H54 (cell line): ENCODE measurements at regions not wholly inside any gene's neighbourhood (a gene's known extent, or its start where the extent isn't known, plus 50 kb on each side); places are given as distances from the start of the nearest gene placed in this dataset.
"Not testable (repeated sequence)": the region's sequence is repeated elsewhere in the genome, so short reads cannot be mapped to it uniquely, and the experiment has no call there.

Experiments
- DNase-seq: peaks from one replicate; pipeline ENCODE4 v3.0.0; 2011; ENCODE audit warnings: low spot score, mixed read lengths; ENCODE audit not compliant: insufficient read length
- FAIRE-seq: peaks from 3 replicates; lab custom pipeline; 2011; peaks lifted over from hg19 to GRCh38; lab: Jason Lieb, UNC
- POLR2A ChIP-seq: IDR thresholded peaks from 2 replicates; pipeline ENCODE4 v1.6.1; 2011; ENCODE audit warnings: low read depth, mild to moderate bottlenecking, low read length

DNA sequence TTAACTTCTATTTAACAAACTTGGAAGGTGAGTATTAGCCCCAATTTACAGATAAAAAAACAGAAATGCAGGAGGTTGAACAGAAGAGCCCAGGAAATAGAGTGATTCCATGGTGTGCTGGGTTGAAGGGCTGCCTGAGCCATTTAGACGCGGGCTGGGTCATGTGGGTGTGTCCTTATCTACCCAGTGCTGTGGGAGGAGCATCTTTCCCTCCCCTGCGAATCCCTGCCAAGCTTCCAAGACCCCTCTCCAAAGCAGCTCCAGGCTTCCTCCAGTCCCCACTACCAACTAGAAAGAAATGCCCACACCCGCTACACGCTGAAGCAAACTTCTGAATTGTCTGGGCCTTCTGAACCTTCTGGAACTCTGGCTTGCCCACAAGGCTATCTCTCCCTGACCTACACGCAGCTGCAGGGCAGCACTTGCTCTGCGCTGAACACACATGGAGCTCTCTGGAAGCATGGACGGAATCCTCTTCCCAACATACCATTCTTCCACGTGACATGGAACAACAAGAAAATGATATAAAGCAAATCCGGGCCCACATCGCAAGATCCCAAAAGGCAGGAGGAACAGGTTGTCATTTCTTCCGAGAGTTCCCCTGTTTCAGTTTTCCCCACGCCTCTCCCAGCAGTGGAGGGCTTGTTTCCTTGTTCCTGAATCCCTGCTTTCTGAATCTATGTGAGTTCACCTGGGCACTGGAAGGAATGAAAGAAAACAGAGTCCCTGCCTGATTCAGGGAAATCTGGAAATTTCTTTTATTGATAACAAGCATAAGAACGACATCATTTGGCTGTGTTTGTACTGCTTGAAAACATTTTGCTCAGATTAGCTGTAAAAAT is 562.7 kb upstream of the ID2 start:
- TF ChIP-seq POLR2A: no peak
- DNase-seq (no peak), FAIRE-seq (no peak)

DNA sequence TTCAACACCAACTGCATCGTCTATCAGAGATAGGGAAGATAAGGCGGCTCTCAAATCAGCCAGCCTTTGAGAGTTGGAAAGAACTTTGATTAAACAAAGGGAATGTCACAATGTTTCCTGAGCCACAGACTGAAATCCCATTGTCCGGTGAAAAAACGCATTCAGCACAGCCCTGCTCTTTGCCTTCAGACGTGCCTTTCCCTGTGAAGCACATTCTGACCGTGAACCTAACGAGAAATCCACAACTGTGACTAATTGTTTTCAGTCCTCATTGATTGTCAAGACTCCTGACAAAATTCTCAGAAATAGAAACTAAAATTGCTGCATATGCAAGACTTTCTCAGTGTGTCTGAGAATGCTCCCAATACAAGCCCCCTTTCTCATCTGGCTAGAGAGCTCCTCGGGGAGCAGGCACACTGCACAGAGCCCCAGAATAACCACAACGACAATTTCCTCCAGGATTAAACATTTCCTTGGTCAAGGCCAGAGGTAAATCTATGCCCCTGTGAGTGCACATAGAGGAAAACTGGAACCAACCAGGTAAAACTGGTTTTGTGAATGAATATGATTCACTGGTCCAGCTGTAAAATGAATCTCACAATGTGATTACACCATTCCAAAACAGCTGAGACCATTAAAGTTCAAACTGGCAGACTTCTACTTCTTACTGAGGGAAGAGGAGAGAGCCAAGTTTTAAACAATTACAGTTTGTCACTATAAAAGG is 561.9 kb upstream of the ID2 start:
- DNase-seq (no peak), FAIRE-seq (no peak)
- TF ChIP-seq POLR2A: no peak

DNA sequence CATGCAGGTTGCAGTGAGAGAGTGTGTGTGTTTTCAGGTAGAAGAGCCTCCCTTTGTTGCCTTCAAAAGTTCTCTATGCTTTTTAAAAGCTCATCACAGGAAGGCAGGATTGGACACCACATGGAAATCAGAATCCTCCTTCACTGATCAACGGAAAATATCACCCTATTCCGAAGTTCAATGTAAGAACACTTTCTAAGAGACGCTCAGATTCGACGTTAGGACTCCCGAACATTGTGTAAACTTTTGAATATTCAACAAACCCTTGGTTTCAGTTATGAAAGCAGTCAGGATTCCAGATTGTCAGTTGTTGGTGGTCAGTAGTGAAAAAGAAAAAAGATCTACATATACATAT is 561.4 kb upstream of the ID2 start:
- DNase-seq: no peak
- TF ChIP-seq POLR2A: no peak
- no peak for FAIRE-seq

DNA sequence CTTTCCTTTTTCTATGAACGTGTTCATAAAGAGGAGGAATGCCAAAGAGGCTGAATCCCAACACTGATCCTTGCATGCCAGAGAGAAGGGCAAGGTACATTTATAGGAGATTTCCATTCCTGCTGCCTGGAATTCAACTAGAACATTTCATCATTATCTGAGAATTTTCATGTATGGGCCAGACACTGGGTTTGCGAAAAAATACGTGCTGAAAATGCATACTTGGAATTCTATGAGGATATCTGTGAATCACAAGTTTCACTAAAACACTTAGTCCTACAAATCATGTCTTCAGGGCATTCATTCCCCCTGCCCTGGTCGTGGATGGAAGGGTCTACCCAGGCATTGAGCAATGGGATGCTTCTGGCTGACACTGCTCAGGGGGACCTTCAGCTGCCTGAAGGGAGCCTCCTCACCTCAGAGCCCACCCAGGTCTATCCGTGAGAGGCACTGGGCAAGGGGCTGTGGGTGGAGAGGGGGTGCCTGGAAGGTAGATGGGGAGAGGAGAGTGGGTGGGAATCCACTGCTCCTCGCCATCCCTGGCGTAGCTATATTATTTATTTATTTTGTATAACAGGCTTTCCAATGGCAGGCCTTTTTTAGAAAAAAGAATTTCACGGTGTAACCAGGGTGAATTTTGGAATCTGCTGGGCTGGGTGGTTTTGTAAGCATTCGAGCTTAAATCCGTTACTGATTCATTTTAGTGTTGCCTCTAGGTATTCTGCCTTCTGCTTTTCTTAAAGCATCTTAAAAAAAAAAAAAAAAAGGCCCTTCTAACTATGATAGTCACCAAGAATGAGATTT is 560.6 kb upstream of the ID2 start:
- DNase-seq (no peak), FAIRE-seq (no peak)
- no peak for TF ChIP-seq POLR2A

DNA sequence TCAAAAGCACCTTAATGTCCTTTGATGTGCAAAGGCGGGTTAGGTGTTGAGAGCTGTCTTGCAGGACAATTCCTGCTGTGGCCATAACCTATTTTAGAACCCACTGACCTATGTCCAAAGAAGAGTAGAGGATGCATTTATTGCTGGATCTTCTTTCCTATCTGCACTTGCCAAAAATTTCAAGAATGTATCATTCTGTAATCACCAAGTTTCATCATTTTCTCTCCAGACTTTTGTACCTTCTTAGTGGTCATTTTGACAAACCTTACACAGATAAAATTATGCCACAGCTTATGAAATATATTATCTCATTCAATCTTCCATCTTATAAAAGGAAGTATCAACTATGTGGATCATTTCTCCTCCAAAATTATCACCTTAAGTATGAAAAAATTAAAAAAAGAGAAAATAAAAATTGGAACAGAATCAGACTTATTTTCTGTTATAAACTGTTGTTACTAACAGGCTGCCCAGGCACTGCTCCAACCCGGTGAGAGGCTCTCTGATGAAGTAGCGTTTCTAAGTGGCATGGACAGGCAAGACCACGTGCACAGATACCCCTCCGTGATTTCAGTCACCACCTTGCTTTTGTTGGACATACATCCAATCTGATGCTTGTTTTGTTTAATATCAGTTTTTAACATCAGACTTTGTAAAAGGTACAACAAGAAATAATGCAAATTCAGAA is 559.9 kb upstream of the ID2 start:
- no peak for TF ChIP-seq POLR2A
- DNase-seq: no peak
- FAIRE-seq: no peak

DNA sequence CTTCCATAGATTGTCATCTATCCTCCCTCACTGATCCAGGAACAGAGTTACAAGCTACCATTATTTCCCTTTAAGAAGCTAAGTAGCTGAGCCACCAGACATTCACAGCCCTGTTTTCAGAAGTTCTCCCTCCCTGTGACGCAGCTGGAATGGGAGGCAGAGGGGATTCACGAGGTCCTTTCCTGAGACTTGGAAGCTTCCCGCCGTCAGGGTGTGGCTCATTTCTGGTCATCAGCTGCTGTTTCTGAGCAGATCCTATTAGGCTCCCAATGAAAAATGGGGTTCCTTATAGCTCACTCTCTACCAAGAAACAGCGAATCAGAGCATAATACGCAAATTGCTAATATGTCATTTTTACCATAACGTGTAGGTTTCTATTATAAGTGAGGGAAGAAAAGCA is 559.3 kb upstream of the ID2 start:
- FAIRE-seq (no peak), DNase-seq (no peak)
- TF ChIP-seq POLR2A: no peak

DNA sequence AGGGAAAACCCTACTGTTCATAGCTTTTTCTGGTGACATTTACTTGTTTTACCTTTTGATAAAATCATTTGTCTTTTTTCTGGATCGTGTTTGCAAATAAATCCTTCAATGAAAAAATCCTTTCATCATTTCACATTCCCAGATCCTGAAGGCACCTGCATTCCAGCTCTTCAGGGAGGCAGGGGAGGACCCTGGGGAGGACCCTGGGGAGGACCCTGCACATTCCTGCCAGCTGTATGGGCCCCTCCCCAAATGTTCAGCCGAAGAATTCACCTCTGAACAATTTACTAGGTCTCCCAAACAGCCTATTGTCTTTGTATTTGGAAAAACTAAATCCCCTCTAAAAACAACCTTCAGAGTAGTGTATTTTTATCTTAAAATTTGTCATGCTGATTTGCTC is 558.4 kb upstream of the ID2 start:
- FAIRE-seq (no peak), DNase-seq (no peak)
- no peak for TF ChIP-seq POLR2A

DNA sequence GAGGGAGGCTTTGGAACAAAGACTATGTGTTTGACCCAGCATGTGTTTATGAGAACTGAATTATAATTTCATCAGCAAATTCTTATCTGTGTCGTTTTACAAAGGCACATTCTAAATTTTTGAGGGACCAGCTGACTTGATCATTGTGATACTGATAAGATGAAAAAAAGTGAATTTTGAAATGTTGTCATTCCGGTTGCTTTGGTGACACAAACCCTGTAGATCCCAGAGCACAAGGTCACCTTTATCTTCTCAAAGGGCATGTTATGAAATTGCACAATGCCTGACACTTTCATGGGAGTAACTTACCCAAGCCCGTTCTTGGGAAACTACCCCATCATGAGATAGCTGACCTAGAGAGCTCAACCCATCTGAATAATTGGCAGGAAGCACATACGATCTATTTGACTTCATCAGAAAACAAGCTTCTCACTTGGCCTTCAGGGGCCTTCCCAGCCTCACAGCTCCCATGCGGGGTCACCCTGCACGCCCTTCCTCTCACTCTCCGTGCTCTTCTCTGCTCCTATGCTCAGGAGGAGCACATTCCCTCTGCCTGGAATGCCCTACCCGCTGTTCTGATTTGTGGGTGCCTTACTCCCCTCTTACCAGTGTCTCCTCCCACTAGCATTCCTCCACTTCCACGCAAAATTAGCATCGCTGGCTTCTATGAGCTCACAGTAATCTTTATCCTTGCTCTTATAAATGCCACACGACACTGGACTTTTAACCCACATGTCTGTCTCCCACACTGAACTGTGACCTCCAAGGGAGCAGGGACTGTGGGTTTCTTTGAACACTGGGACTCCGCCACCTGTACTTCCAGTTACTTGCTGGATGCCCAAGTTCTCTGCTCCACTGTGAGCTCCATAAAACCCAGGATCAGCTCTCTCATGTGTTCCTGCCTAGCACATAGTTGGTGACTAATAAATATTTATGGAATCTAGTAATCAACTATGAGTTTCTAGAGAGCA is 555.8 kb upstream of the ID2 start:
- DNase-seq (no peak), FAIRE-seq (no peak)
- no peak for TF ChIP-seq POLR2A

DNA sequence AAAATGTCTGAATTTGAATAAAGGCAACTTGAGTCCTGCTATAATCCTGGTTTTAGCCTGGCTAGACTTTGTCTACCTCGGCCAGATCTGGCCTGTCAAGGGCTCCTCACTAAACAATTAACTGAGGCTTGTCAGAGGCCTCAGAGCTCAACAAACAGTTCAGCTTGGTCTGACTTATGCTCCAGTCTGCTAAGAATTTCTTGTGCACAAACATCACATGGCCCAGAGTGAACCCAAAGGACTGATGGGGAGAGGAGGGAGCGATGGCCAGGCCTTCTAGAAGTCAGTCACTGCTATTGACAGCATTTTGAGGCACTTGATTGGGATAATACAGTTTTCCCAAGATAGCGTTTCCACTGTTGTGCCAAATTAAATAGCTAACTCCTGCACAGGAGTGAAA is 555.1 kb upstream of the ID2 start:
- no peak for DNase-seq
- no peak for TF ChIP-seq POLR2A
- FAIRE-seq: no peak

DNA sequence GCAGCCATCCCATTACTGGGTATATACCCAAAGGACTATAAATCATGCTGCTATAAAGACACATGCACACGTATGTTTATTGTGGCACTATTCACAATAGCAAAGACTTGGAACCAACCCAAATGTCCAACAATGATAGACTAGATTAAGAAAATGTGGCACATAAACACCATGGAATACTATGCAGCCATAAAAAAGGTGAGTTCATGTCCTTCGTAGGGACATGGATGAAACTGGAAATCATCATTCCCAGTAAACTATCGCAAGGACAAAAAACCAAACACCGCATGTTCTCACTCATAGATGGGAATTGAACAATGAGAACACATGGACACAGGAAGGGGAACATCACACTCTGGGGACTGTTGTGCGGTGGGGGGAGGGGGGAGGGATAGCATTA is 550.4 kb upstream of the ID2 start:
- not testable (repeated sequence) for DNase-seq, FAIRE-seq

DNA sequence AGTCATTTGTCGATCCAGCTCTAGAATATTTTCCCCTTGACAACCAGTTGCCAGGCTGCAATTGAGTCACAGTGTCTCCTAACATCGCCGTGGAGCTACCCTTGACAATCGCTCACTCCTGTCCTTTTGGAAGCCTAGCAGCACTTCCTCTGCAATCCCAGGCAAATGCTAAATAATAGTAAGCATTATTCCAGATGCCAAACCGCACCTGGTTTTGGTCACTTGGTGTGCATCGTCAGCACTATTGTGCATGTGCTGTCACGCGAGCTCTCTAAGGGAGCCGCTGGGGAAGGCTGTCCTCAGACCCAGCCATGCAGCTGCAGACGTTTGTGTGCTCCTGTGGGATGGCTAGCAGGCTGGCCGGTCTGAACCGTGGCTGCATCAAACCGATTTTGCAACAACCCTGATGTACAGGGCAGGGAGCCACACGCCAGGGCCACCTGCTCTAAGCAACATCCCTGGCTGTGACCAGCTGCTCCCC is 549.5 kb upstream of the ID2 start:
- DNase-seq: no peak
- no peak for FAIRE-seq
- no peak for TF ChIP-seq POLR2A

DNA sequence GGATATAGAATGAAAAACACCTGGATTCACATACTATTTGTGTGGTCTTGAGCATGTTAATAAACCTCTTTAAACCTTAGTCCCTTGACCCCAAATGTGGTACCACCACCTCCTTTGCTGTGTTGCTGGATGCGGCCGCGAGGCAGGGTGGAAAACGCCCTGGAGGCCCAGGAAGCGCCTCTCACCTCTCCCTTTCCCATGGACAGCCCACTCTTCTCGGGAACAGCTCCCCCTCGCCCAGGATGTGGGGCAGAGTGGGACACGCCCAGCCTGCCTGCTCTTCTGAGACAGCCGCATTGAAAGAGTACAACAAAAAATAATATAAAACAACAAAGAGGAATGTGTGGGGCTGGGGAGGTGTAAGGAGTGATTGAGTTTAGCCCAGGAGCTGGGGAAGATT is 549.0 kb upstream of the ID2 start:
- no peak for FAIRE-seq

More for the DNA sequence above, 549.0 kb upstream of the ID2 start:
- DNase-seq: no peak
- TF ChIP-seq POLR2A: no peak
